HS-27A (cell line): ENCODE measurements at regions not wholly inside any gene's neighbourhood (a gene's known extent, or its start where the extent isn't known, plus 50 kb on each side); places are given as distances from the start of the nearest gene placed in this dataset.
"Not testable (repeated sequence)": the region's sequence is repeated elsewhere in the genome, so short reads cannot be mapped to it uniquely, and the experiment has no call there.

Experiments used
- DNase-seq: peaks from one replicate; pipeline ENCODE4 v3.0.0-alpha.2; 2012; ENCODE audit warnings: low read depth, missing footprints

GRCh38 chr2:129467941-129468340 is 511.5 kb upstream of the RAB6C start:
- DNase-seq = no peak

- DNase-seq = no peak
Measured at GRCh38 chr2:129468879-129469278, 510.6 kb upstream of the RAB6C start.

- no peak for DNase-seq
Measured at GRCh38 chr2:129469389-129469788, 510.1 kb upstream of the RAB6C start.

GRCh38 chr2:129469871-129470270 is 509.6 kb upstream of the RAB6C start:
- no peak for DNase-seq

- no peak for DNase-seq
Measured at GRCh38 chr2:129478902-129479517, 500.5 kb upstream of the RAB6C start.

- no peak for DNase-seq
Measured at GRCh38 chr2:129479892-129480291, 499.6 kb upstream of the RAB6C start.

- no peak for DNase-seq
Measured at GRCh38 chr2:129480790-129481189, 498.7 kb upstream of the RAB6C start.

- DNase-seq = no peak
Measured at GRCh38 chr2:129481306-129482219, 497.9 kb upstream of the RAB6C start.

GRCh38 chr2:129482626-129483025 is 496.8 kb upstream of the RAB6C start:
- DNase-seq = no peak

GRCh38 chr2:129483366-129483765 is 496.1 kb upstream of the RAB6C start:
- no peak for DNase-seq

GRCh38 chr2:129484999-129485897 is 494.2 kb upstream of the RAB6C start:
- DNase-seq = no peak

- no peak for DNase-seq
Measured at GRCh38 chr2:129488376-129488775, 491.1 kb upstream of the RAB6C start.

GRCh38 chr2:129490641-129491040 is 488.8 kb upstream of the RAB6C start:
- no peak for DNase-seq

- no peak for DNase-seq
Measured at GRCh38 chr2:129491308-129491707, 488.2 kb upstream of the RAB6C start.

- no peak for DNase-seq
Measured at GRCh38 chr2:129492548-129492947, 486.9 kb upstream of the RAB6C start.

GRCh38 chr2:129499747-129500146 is 479.7 kb upstream of the RAB6C start:
- no peak for DNase-seq

GRCh38 chr2:129502781-129503180 is 476.7 kb upstream of the RAB6C start:
- no peak for DNase-seq

- DNase-seq = no peak
Measured at GRCh38 chr2:129504646-129505045, 474.8 kb upstream of the RAB6C start.

GRCh38 chr2:129518937-129519336 is 460.5 kb upstream of the RAB6C start:
- DNase-seq = no peak

- DNase-seq = not testable (repeated sequence)
Measured at GRCh38 chr2:129532158-129532557, 447.3 kb upstream of the RAB6C start.

GRCh38 chr2:129548880-129549279 is 430.6 kb upstream of the RAB6C start:
- DNase-seq = no peak

GRCh38 chr2:129550536-129550935 is 428.9 kb upstream of the RAB6C start:
- no peak for DNase-seq
